ENCODE measurements at regions not wholly inside any gene's neighbourhood (a gene's known extent, or its start where the extent isn't known, plus 50 kb on each side); places are given as distances from the start of the nearest gene placed in this dataset.

- H3K79me1 ChIP-seq (ENCODE audit: low read length) = no peaks in the 10 kb centered on the region
- no peaks in the 10 kb centered on the region for H3K36me3 ChIP-seq (ENCODE audit: control insufficient read depth, insufficient read depth, low read length)
- no peak overlapping the region for H3K4me2 ChIP-seq (ENCODE audit: low read length)
- H2BK120ac ChIP-seq (ENCODE audit: low read depth, low read length) = no peak overlapping the region
- DNase-seq = no peak
- no peak overlapping the region for H3K56ac ChIP-seq (ENCODE audit: low read length)
- no peak overlapping the region for H2AK5ac ChIP-seq (ENCODE audit: low read length)
- peaks cover 4% of the 10 kb centered on the region for H3K4me1 ChIP-seq (ENCODE audit: control insufficient read depth, low read depth, low read length)
- no peak overlapping the region for H3K23ac ChIP-seq (ENCODE audit: low read length)
- H4K5ac ChIP-seq (ENCODE audit: low read length) = no peak overlapping the region
- H3K9ac ChIP-seq (ENCODE audit: low read length) = no peak overlapping the region
- H3K4ac ChIP-seq (ENCODE audit: low read depth, low read length) = no peak overlapping the region
- no peak overlapping the region for H2BK5ac ChIP-seq (ENCODE audit: low read length)
- H3K4me3 ChIP-seq (ENCODE audit: low read length) = no peak overlapping the region
- H3K27me3 ChIP-seq (ENCODE audit: insufficient read depth, low read length, poor library complexity) = no peaks in the 10 kb centered on the region
- H4K8ac ChIP-seq (ENCODE audit: low read depth, low read length) = no peak overlapping the region
- WGBS (ENCODE audit: extremely low coverage, insufficient coverage, low lambda C conversion rate) = no CpG with 5 or more reads among the region's 6 CpGs
- H3K27ac ChIP-seq (ENCODE audit: low read depth, low read length) = no peak overlapping the region
- H3K18ac ChIP-seq (ENCODE audit: low read length) = no peak overlapping the region
- no peak overlapping the region for H2BK15ac ChIP-seq (replicated peaks; ENCODE audit: low read depth)
- no peaks in the 10 kb centered on the region for H3K79me2 ChIP-seq (ENCODE audit: control insufficient read depth, insufficient read depth, low read length)
Measured at GRCh38 chr12:67523538-67523937, 125.0 kb upstream of the DYRK2 start.

GRCh38 chr12:67524861-67525616 is 123.5 kb upstream of the DYRK2 start:
- no peak for DNase-seq

GRCh38 chr12:67525617-67525884 is 123.0 kb upstream of the DYRK2 start:
- DNase-seq = no peak
- H2AK5ac ChIP-seq (ENCODE audit: low read length) = no peak overlapping the region
- no peak overlapping the region for H3K23ac ChIP-seq (ENCODE audit: low read length)
- no CpG with 5 or more reads among the region's 1 CpG for WGBS (ENCODE audit: extremely low coverage, insufficient coverage, low lambda C conversion rate)
- H3K79me2 ChIP-seq (ENCODE audit: control insufficient read depth, insufficient read depth, low read length) = no peaks in the 10 kb centered on the region
- no peak overlapping the region for H4K5ac ChIP-seq (ENCODE audit: low read length)
- no peaks in the 10 kb centered on the region for H3K27me3 ChIP-seq (ENCODE audit: insufficient read depth, low read length, poor library complexity)
- H3K4me1 ChIP-seq (ENCODE audit: control insufficient read depth, low read depth, low read length) = peaks cover 4% of the 10 kb centered on the region
- no peak overlapping the region for H3K56ac ChIP-seq (ENCODE audit: low read length)
- no peaks in the 10 kb centered on the region for H3K36me3 ChIP-seq (ENCODE audit: control insufficient read depth, insufficient read depth, low read length)
- H3K27ac ChIP-seq (ENCODE audit: low read depth, low read length) = no peak overlapping the region
- H3K9ac ChIP-seq (ENCODE audit: low read length) = no peak overlapping the region
- H3K79me1 ChIP-seq (ENCODE audit: low read length) = no peaks in the 10 kb centered on the region
- H3K4me3 ChIP-seq (ENCODE audit: low read length) = no peak overlapping the region
- H2BK15ac ChIP-seq (replicated peaks; ENCODE audit: low read depth) = no peak overlapping the region
- H2BK5ac ChIP-seq (ENCODE audit: low read length) = no peak overlapping the region
- H3K4ac ChIP-seq (ENCODE audit: low read depth, low read length) = no peak overlapping the region
- no peak overlapping the region for H2BK120ac ChIP-seq (ENCODE audit: low read depth, low read length)
- H3K4me2 ChIP-seq (ENCODE audit: low read length) = no peak overlapping the region
- H3K18ac ChIP-seq (ENCODE audit: low read length) = no peak overlapping the region
- H4K8ac ChIP-seq (ENCODE audit: low read depth, low read length) = no peak overlapping the region

More at GRCh38 chr12:67524861-67525616, 123.5 kb upstream of the DYRK2 start:
- Histone ChIP-seq H3K4ac (ENCODE audit: low read depth, low read length) (no peak overlapping the region), H3K79me1 (ENCODE audit: low read length) (no peaks in the 10 kb centered on the region), H3K56ac (ENCODE audit: low read length) (no peak overlapping the region), H4K5ac (ENCODE audit: low read length) (no peak overlapping the region), H2AK5ac (ENCODE audit: low read length) (no peak overlapping the region), H3K23ac (ENCODE audit: low read length) (no peak overlapping the region), H3K4me3 (ENCODE audit: low read length) (no peak overlapping the region), H2BK5ac (ENCODE audit: low read length) (no peak overlapping the region), H2BK15ac (replicated peaks; ENCODE audit: low read depth) (no peak overlapping the region), H3K79me2 (ENCODE audit: control insufficient read depth, insufficient read depth, low read length) (no peaks in the 10 kb centered on the region), H2BK120ac (ENCODE audit: low read depth, low read length) (no peak overlapping the region), H3K9ac (ENCODE audit: low read length) (no peak overlapping the region), H4K8ac (ENCODE audit: low read depth, low read length) (no peak overlapping the region), H3K27ac (ENCODE audit: low read depth, low read length) (no peak overlapping the region), H3K18ac (ENCODE audit: low read length) (no peak overlapping the region), H3K4me1 (ENCODE audit: control insufficient read depth, low read depth, low read length) (peaks cover 4% of the 10 kb centered on the region), H3K27me3 (ENCODE audit: insufficient read depth, low read length, poor library complexity) (no peaks in the 10 kb centered on the region), H3K4me2 (ENCODE audit: low read length) (no peak overlapping the region), H3K36me3 (ENCODE audit: control insufficient read depth, insufficient read depth, low read length) (no peaks in the 10 kb centered on the region)
- WGBS (ENCODE audit: extremely low coverage, insufficient coverage, low lambda C conversion rate) = no CpG with 5 or more reads among the region's 11 CpGs

GRCh38 chr12:67526129-67526528 is 122.4 kb upstream of the DYRK2 start:
- Histone ChIP-seq H3K4me1 (ENCODE audit: control insufficient read depth, low read depth, low read length) (peaks cover 4% of the 10 kb centered on the region), H3K36me3 (ENCODE audit: control insufficient read depth, insufficient read depth, low read length) (no peaks in the 10 kb centered on the region), H2BK5ac (ENCODE audit: low read length) (no peak overlapping the region), H3K9ac (ENCODE audit: low read length) (no peak overlapping the region), H3K23ac (ENCODE audit: low read length) (no peak overlapping the region), H2BK120ac (ENCODE audit: low read depth, low read length) (no peak overlapping the region), H3K27ac (ENCODE audit: low read depth, low read length) (no peak overlapping the region), H4K5ac (ENCODE audit: low read length) (no peak overlapping the region), H4K8ac (ENCODE audit: low read depth, low read length) (no peak overlapping the region), H3K4me2 (ENCODE audit: low read length) (no peak overlapping the region), H3K4me3 (ENCODE audit: low read length) (no peak overlapping the region), H2BK15ac (replicated peaks; ENCODE audit: low read depth) (no peak overlapping the region), H3K18ac (ENCODE audit: low read length) (no peak overlapping the region), H3K4ac (ENCODE audit: low read depth, low read length) (no peak overlapping the region), H3K79me1 (ENCODE audit: low read length) (no peaks in the 10 kb centered on the region), H3K27me3 (ENCODE audit: insufficient read depth, low read length, poor library complexity) (no peaks in the 10 kb centered on the region), H3K79me2 (ENCODE audit: control insufficient read depth, insufficient read depth, low read length) (no peaks in the 10 kb centered on the region), H3K56ac (ENCODE audit: low read length) (no peak overlapping the region), H2AK5ac (ENCODE audit: low read length) (no peak overlapping the region)
- no peak for DNase-seq

DNA sequence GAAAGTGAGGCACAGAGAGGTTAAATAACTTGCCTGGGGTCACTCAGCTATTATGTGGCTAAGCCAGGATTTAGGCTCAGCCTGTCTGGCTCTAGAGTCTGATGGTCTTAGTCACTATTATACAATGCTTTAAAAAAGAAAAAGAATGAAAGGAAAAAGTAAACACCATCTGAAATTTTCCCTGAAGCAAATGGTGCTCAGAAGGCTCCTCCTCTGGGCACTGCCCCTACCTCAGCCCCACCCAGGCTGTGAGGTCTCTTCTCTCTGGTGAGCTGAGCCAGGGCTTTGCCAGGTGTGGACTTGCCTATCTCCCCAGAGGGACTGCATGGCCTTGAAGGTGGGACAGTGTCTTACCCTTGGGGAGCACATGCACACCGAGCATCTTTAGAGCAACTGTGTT is 117.5 kb upstream of the DYRK2 start:
- Histone ChIP-seq H3K27ac (ENCODE audit: low read depth, low read length) (no peak overlapping the region), H3K9ac (ENCODE audit: low read length) (no peak overlapping the region), H3K79me1 (ENCODE audit: low read length) (no peaks in the 10 kb centered on the region), H3K79me2 (ENCODE audit: control insufficient read depth, insufficient read depth, low read length) (no peaks in the 10 kb centered on the region), H3K23ac (ENCODE audit: low read length) (no peak overlapping the region), H3K4me3 (ENCODE audit: low read length) (no peak overlapping the region), H3K27me3 (ENCODE audit: insufficient read depth, low read length, poor library complexity) (no peaks in the 10 kb centered on the region), H2AK5ac (ENCODE audit: low read length) (no peak overlapping the region), H3K56ac (ENCODE audit: low read length) (no peak overlapping the region), H4K8ac (ENCODE audit: low read depth, low read length) (no peak overlapping the region), H3K4me1 (ENCODE audit: control insufficient read depth, low read depth, low read length) (peaks cover under 1% of the 10 kb centered on the region), H3K4ac (ENCODE audit: low read depth, low read length) (no peak overlapping the region), H3K18ac (ENCODE audit: low read length) (no peak overlapping the region), H2BK120ac (ENCODE audit: low read depth, low read length) (no peak overlapping the region), H2BK5ac (ENCODE audit: low read length) (no peak overlapping the region), H2BK15ac (replicated peaks; ENCODE audit: low read depth) (no peak overlapping the region), H3K36me3 (ENCODE audit: control insufficient read depth, insufficient read depth, low read length) (no peaks in the 10 kb centered on the region), H3K4me2 (ENCODE audit: low read length) (no peak overlapping the region), H4K5ac (ENCODE audit: low read length) (no peak overlapping the region)
- DNase-seq = no peak
- no CpG with 5 or more reads among the region's 1 CpG for WGBS (ENCODE audit: extremely low coverage, insufficient coverage, low lambda C conversion rate)

- no peaks in the 10 kb centered on the region for H3K79me2 ChIP-seq (ENCODE audit: control insufficient read depth, insufficient read depth, low read length)
- no peak overlapping the region for H2AK5ac ChIP-seq (ENCODE audit: low read length)
- no CpG with 5 or more reads among the region's 3 CpGs for WGBS (ENCODE audit: extremely low coverage, insufficient coverage, low lambda C conversion rate)
- H3K9ac ChIP-seq (ENCODE audit: low read length) = no peak overlapping the region
- no peak overlapping the region for H3K4me3 ChIP-seq (ENCODE audit: low read length)
- no peaks in the 10 kb centered on the region for H3K79me1 ChIP-seq (ENCODE audit: low read length)
- no peaks in the 10 kb centered on the region for H3K36me3 ChIP-seq (ENCODE audit: control insufficient read depth, insufficient read depth, low read length)
- H3K27ac ChIP-seq (ENCODE audit: low read depth, low read length) = no peak overlapping the region
- H4K5ac ChIP-seq (ENCODE audit: low read length) = no peak overlapping the region
- H3K56ac ChIP-seq (ENCODE audit: low read length) = no peak overlapping the region
- no peaks in the 10 kb centered on the region for H3K27me3 ChIP-seq (ENCODE audit: insufficient read depth, low read length, poor library complexity)
- no peak overlapping the region for H2BK15ac ChIP-seq (replicated peaks; ENCODE audit: low read depth)
- H3K4me2 ChIP-seq (ENCODE audit: low read length) = no peak overlapping the region
- no peak overlapping the region for H3K4ac ChIP-seq (ENCODE audit: low read depth, low read length)
- H2BK5ac ChIP-seq (ENCODE audit: low read length) = no peak overlapping the region
- no peaks in the 10 kb centered on the region for H3K4me1 ChIP-seq (ENCODE audit: control insufficient read depth, low read depth, low read length)
- H3K18ac ChIP-seq (ENCODE audit: low read length) = no peak overlapping the region
- no peak overlapping the region for H3K23ac ChIP-seq (ENCODE audit: low read length)
- no peak for DNase-seq
- no peak overlapping the region for H4K8ac ChIP-seq (ENCODE audit: low read depth, low read length)
- H2BK120ac ChIP-seq (ENCODE audit: low read depth, low read length) = no peak overlapping the region
Measured at GRCh38 chr12:67531501-67531900, 117.0 kb upstream of the DYRK2 start.

Data from mesendoderm (in vitro differentiated cells).